Fibroblast of skin of left quadriceps (primary cell): ENCODE measurements at regions not wholly inside any gene's neighbourhood (a gene's known extent, or its start where the extent isn't known, plus 50 kb on each side); places are given as distances from the start of the nearest gene placed in this dataset.

Experiments used
- DNase-seq, 2 experiments: peaks; one replicate each; pipeline ENCODE4 v3.0.0-alpha.2; 2013; ENCODE audit warnings: low read depth in 2 of 2

DNA sequence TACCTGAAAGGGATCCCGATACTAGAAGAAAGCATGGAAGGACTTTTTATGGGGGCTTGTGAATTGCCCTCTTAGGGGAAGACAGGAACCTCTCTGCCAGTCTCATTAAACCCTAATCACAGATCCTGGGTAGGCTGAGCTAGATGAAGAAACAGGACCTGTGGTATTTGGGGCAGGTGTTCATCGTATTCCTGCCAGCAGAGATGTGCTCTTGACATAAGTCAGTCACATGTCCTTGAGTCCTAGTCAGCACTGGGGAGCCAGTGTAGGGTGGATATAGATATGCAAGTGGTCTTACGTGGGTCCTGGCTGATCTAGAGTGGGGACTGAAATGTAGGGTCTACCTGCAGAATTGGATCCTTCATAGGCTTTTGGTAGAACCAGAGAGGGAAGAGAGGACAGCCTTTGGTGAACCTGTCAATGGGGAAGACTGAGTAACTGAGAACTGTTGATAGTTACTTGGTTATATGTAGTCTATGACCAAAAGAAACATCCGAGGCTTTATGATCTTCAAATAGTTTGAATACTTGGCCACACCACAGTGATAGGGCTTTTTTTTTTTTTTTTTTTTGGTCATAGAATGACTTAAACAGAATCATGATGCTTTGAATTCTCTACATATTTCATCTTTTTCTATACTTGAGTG is 63.5 kb upstream of the WDR1 start:
- DNase-seq, result no peak

- no peak for DNase-seq
Observed at GRCh38 chr4:10178763-10179162, 62.2 kb upstream of the WDR1 start.

- no peak for DNase-seq
Observed at GRCh38 chr4:10175626-10176025, 59.0 kb upstream of the WDR1 start.

DNA sequence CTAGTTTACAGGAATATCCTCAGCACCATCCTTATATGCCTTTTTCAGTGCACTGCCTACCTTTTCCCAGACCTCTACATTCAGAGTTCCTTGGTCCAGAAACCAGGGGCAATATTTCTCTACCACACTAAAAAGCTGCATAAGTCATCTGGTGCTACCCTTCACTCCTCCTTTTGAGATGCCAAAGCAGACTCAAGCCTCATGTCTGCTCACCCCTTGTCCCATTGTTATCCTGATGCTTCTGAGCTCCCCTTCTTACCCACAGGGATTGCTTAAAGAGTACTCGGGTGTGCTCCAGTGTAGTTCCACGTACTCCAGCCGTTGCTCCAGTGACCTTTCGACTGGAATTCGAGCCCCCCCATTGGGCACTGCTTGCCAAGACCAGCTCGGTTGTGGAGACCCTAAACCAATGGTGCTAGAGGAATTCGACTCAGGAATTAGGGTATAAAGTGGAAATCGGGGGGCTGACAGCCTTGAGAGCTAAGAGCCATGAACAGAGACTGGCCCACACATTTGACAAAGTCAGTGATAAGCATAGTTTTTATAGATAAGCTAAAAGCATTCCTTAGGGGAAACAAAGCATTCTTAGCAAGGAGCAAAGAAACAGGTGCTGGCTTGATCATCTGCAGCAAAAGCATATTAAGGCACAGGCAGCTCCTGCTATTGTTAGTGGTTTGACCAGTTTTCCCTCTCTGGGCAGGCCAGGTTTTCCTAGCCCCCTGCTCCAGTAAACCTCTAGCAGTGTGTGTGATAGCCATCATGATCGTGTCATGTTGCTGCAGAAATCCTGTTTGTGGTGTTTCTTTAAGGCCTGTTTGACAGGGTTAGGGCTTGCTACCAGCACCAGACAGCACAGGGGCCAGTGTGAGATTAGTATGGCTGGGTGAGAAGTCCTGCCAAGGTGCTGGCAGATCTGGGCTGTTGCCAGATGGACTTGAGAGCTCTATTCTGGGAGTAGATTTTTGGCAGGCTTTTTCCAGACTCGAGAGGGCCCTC is 57.5 kb upstream of the WDR1 start:
- DNase-seq, result no peak

GRCh38 chr4:10173037-10173753 is 56.6 kb upstream of the WDR1 start:
- DNase-seq, result no peak

DNA sequence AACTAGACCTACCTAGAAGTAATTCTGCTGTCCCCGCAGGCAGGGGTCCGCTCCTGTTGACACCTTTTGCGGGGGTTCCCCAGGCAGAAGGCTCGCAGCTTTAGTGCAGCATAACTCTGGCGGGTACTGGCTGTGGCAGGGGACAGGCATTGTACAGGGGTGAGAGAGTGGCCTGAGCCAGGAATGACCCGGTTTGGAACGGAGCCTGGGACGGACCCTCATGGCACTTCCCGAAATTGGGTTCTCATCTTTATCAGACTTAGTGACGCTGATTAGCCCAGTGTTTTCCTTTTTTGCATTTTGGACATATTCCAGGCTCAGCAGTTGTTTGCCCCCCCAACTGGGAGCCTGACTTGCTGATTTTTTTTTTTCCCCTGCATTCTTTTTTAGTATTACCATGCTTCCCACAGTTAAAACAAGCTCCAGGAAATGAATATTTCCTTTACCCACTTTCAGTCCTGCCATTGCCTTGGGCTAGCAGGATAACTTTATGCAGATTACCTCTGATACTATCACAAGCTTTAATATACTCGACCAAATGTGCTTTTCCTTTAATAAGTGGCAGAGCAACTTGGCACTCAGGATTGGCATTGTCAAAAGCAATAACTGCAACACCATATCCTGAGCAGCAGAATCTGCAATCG is 55.8 kb upstream of the WDR1 start:
- no peak for DNase-seq

DNA sequence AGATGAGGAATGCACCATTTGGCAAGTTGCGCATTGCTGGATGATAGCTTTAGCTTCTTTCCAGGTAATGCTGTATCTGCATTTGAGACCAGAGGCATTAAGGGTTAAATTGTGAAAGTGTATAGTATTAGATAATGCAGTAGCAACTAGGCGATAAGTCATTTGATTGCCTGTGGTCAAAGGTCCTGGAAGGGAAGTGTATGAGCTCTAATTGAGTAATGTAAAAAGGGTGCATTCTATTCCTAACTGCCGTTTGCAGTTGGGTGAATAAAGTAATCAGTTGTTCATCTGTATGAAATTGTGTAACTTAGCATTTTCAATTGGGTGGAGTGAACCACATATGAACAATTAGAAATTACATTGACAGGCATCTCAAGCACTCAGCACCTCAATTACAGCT is 54.5 kb upstream of the WDR1 start:
- no peak for DNase-seq

GRCh38 chr4:10169839-10170387 is 53.3 kb upstream of the WDR1 start:
- no peak for DNase-seq

- no peak for DNase-seq
Observed at GRCh38 chr4:10168151-10168550, 51.6 kb upstream of the WDR1 start.

DNA sequence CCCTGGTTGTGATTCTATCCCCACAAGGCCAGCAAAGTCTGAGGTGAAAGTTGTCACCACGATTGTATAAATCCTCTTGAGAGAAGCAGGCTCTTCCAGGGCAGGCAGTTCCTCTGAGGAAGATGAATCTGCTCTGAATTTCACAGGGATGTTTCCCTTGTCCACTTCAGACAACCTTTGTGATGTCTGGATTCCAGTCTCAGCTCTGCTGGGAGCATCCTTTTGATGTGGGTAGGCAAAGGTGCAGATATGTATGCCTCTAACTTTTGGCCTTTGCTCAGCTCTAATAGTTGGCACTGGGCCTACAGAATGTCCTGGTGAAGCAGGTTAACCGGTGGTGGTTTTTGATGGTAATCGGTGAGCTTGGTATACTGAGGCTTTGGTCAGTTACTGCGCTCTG is 50.6 kb upstream of the WDR1 start:
- DNase-seq, result no peak
